DMS114 treated with DMSO at 0.1 percent for 48 hours (cell line): ENCODE measurements at regions not wholly inside any gene's neighbourhood (a gene's known extent, or its start where the extent isn't known, plus 50 kb on each side); places are given as distances from the start of the nearest gene placed in this dataset.
"Not testable (repeated sequence)": the region's sequence is repeated elsewhere in the genome, so short reads cannot be mapped to it uniquely, and the experiment has no call there.

Experiments used
- DNase-seq: peaks from one replicate; lab custom pipeline; 2025; ENCODE audit not compliant: unreplicated experiment; lab: John Stamatoyannopoulos, UW

GRCh38 chr14:52202151-52202550 is 65.3 kb upstream of the PTGDR start:
- DNase-seq, result no peak

- DNase-seq, result no peak
Observed at GRCh38 chr14:52190337-52190931, 77.1 kb upstream of the PTGDR start.

DNA sequence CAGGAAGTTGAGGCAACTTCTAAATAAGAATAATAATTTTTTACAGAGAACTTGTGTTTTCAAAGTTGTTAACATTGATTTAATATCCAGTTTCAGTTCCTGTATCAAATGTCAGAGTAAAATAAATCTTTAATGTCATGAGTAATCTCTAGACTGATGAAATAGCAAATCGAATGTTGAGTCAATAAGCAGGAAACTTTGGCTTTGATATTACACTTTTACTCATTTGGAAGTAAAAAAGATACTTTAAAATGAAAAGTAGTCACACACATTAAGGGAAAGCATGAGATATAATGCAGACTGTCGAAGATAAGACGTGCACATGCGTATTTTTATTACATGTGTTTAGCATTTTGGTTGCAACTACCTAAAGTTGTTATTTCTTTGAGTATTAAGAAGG is 78.2 kb upstream of the PTGDR start:
- DNase-seq, result no peak

DNA sequence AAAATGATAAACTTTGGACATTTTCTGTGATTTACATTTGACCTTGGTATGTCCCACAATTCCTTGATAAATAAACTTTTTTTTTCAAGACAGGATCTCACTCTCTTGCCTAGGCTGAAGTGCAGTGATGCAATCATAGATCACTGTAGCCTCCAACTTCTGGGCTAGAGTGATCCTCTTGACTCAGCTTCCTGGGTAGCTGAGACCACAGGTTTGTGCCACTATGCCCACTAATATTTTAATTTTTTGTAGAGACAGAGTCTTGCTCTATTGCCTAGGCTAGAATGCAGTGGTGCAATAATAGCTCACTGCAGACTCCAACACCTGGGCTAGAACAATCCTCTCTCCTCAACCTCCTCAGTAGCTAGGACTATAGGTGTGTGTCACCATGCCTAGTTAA is 79.1 kb upstream of the PTGDR start:
- DNase-seq, result no peak

GRCh38 chr14:52185178-52185577 is 82.3 kb upstream of the PTGDR start:
- DNase-seq, result no peak

DNA sequence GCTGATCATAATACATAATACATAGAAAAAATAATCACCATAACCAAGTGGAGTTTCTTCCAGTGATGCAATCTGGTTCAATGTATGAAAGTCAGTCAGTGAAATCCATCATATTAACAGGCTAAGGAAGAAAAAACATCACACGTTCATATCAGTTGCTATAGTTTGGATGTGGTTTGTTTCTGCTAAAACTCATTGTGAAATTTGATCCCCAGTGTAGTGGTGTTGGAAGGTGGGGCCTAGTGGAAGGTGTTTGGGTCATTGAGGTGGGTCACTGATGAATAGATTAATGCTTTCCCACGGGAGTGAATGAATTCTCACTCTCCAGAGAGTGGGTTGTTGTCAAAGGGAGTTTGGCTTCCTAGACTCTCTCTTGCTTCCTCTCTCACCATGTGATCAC is 84.6 kb upstream of the PTGDR start:
- DNase-seq, result no peak

DNA sequence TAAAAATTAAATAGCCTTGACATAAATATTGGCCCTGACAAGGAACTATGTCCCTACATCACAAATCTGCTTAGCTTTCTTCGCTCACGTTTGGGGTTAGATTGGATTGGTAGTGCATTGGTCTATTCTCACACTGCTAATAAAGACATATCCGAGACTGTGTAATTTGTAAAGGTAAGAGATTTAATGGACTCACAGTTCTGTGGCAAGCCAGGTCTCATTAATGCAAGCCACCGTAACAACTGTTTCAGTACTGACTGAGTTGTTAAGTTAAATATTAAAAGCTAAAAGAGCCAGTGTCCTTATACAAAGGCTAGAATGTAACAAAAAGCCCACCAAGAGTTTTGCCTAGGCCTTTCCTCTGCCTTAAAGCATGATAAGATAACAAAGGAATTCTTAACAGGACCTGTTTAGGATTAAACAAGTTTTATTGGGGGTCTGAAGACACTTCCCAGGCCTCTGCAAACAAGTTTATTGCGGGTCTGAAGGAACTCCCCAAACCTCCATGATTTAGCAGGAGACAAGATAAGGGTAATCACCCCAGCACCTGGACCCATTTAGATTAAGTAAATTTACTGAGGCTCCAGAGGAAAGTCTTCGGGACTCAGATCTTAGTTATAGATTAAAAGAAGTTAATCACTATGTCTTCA is 88.2 kb upstream of the PTGDR start:
- no peak for DNase-seq

- DNase-seq, result no peak
Observed at GRCh38 chr14:52175982-52176502, 91.5 kb upstream of the PTGDR start.

DNA sequence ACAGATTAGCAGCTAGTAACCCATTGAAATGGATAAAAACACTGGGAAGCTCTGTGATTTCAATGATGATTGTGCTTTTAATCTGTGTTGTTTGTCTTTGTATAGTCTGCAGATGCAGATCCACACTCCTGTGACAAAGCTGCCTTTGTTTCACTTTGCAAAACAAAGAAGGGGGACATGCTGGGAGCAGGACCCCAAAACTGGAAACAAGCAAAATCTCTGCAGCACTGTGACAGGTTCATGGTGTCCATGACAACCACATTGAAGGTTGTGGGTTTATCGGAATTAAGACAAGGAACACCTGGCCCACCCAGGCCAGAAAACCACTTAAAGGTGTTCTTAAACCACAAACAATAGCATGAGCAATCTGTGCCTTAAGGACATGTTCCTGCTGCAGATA is 95.6 kb upstream of the PTGDR start:
- DNase-seq, result not testable (repeated sequence)

DNA sequence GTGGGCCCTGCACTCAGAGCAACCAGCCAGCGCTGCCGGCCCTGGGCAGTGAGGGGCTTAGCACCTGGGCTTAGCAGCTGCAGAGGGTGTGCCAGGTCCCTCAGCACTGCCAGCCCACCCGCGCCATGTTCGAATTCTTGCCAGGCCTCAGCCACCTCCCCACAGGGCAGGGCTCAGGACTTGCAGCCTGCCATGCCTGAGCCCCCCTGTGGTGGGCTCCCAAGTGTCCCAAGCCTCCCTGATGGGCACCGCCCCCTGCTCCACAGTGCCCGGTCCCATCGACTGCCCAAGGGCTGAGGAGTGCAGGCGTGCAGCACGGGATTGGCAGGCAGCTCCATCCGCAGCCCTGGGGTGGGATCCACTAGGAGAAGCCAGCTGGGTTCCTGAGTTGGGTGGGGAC is 98.0 kb upstream of the NID2 start:
- no peak for DNase-seq

DNA sequence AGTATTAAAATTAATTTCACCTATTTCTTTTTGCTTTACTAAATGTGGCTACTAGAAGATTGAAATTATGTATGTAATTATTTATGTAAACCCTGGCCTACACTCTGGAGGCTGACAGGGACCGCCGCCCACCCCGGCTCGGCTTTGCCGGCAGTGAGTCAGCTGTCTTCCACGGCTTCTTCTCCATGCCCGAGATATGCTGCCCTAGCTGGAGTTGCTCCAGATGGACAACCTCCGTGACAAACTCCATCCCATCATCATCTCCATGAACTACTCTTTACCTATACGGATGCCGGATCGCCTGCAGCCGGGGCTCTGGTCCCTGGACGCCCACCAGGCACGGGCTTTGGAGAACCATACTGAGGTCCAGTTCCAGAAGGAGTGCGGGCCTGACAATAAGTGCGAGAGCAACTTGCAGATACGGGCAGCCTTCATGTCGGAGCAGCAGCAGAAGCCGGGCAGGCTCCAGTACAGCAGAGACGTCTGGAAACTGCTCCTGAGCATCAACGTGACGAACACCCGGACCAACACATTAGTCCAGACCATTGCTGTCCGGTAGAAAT is 86.9 kb upstream of the NID2 start:
- no peak for DNase-seq

GRCh38 chr14:52154992-52155650 is 86.3 kb upstream of the NID2 start:
- no peak for DNase-seq

GRCh38 chr14:52153939-52154338 is 85.1 kb upstream of the NID2 start:
- no peak for DNase-seq

DNA sequence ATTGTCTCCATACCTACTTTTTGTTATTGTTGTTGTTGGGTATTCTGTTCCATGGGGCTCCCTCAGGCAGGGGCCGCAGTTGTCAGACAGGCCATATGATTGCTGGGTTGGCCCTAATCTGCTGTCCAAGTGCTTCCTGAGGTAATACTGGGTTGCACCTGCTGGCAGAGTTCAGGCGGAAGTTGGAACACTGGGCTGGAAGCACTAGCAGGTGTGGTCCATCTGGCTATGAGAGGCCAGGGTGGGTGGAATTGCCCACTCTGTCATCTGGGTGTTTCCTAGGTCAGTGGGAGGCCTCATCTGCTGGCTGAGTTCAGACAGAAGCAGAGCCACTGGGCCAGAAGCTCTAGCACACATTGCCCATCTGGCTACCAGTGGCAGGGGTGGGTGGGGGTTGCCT is 81.3 kb upstream of the NID2 start:
- DNase-seq, result no peak

GRCh38 chr14:52148371-52148770 is 79.5 kb upstream of the NID2 start:
- no peak for DNase-seq

DNA sequence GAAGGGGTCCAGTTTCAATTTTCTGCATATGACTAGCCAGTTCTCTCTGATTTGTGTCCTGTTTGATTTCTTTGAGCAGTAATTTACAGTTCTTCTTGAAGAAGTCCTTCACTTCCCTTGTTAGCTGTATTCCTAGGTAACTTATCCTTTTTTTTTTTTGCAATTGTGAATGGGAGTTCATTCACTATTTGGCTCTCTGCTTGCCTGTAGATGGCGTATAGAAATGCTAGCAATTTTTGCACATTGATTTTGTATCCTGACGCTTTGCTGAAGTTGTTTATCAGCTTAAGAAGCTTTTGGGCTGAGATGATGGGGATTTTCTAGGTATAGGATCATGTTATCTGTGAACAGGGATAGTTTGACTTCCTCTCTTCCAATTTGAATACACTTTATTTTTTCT is 77.6 kb upstream of the NID2 start:
- DNase-seq, result no peak

GRCh38 chr14:52144099-52144498 is 75.2 kb upstream of the NID2 start:
- DNase-seq, result not testable (repeated sequence)

GRCh38 chr14:52142504-52142903 is 73.6 kb upstream of the NID2 start:
- no peak for DNase-seq

- DNase-seq, result peak; percentile 67
Observed at GRCh38 chr14:52131640-52132320, 62.9 kb upstream of the NID2 start.

DNA sequence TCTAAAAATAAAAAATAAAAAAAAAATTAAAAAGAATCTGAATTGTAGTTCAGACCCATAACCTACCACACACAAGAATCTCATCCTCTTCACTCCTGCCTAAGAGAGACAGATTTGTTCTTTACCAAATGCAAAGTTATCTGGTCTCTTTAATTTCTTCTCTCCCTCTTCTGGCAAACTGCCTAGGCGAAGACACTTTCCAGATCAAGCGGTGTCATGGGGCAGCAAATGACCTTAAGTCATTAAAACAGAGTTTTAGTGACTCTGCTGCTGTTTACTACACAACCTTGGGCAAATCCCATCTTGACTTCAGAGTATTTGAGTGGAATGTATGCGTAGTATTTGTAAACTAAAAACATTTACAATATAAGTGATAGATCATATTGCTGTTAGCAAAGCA is 60.9 kb upstream of the NID2 start:
- no peak for DNase-seq

GRCh38 chr14:52125885-52126284 is 57.0 kb upstream of the NID2 start:
- no peak for DNase-seq
